ENCODE measurements at regions not wholly inside any gene's neighbourhood (a gene's known extent, or its start where the extent isn't known, plus 50 kb on each side); places are given as distances from the start of the nearest gene placed in this dataset.

DNA sequence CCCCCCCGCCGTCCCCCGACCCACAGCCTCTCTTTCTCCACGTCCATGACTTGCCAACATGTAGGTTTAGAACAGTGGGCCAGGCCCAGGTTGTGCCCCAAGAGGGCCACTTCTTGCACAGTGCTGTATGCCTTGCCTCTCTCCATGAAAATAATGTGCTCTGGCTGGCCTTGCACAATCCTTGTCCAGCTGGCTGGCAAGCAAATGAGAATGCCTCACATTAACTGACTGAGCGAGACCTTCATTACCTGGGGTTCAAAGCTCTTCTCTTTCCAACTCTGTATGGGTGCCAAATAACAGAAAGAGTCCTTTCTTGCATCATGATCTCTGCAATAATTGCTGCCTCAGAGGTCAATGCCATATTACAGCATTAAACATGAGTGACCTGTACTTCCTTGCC, 416.6 kb downstream of the FGF13 start:
- DNase-seq, result no peak

DNA sequence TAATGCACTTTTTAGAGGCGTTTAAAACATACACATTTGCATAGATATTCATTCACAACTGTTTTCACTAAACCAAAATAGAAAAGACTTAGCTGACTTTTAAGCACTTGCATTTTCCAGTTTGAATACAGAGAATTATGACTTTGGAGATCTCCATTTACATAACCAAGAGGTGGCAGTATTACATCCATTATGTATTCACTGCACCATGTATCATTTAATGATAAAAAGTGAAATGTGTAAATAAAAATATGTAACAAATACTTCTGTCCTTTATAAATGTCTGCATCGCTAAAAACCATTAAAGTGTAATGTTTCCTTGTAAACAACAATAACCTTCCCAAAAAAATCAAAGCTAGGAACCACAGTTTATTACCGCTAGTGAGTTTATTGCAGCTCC, 413.2 kb downstream of the FGF13 start:
- DNase-seq, result no peak

DNA sequence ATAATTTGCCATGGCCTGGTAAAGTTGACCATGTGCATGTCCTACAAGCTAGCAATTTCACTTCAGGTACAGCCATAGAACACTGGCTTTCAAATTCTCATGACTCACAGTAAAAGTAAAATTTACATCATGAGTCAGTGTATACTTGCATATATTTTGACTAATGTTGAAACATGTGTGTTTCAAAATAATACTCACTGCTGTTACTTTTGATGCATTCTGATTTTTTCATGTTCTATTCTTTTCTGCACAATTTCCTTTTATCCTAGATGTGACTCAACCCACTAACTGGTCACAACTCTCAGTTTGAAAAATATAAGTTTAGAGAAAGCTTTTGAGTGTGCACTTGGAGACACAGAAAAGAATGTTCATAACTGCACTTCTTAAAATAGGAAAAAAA, 365.7 kb downstream of the FGF13 start:
- no peak for DNase-seq

DNA sequence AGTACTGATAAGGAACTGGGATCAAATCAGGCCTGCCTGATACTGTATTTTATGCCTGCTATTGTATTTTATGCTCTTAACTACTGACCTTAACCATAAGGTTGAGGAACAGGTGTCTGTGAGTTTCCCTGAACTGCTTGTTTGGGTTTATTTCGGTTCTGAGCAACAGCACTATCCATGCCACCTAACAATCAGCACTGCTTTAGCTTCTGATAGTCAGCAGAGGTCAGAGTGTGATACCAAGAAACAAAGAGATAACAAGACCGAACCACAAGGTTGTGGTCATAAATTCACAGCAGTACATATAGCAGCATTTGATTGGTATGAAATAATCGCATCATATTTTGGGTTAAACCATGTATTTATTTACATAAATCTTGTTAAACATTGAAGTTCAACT, 362.2 kb downstream of the FGF13 start:
- no peak for DNase-seq

DNA sequence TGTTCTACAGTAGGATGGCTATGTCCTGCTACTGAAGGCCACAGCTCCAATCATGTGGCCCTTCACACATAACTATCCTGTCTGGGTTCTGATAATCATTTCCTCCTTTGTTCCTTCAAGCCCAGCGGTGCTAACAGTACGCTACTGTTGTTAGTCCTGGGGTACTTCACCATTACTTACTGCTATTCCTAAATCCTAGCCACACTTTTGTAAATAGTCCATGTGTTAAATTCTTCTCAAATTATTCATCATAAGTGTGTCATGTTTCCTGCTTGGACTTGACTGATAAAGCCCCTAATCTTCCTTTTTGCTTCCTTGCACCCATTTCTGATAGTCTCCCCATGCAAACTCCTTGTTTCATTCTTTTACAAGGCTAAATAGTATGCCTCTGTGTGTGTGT, 332.6 kb downstream of the FGF13 start:
- DNase-seq, result no peak

DNA sequence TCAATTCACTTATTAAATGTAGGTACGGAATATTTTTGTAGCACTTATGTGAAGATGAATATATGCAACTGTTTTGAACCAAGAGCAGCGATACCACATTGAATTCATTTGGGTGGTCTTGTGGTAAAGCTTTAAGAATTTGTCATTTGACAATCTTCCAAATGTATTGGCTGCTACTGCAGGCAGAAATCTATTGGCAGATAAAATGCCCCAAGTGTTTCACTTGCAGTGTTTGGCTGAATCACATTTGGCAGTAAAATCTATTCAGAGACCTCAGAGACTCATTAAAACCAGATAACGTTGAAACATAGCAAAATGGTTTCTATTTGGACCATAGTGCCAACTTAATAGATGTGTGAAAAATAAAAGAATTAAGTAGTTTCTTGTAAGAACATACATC, 303.4 kb downstream of the FGF13 start:
- no peak for DNase-seq

DNA sequence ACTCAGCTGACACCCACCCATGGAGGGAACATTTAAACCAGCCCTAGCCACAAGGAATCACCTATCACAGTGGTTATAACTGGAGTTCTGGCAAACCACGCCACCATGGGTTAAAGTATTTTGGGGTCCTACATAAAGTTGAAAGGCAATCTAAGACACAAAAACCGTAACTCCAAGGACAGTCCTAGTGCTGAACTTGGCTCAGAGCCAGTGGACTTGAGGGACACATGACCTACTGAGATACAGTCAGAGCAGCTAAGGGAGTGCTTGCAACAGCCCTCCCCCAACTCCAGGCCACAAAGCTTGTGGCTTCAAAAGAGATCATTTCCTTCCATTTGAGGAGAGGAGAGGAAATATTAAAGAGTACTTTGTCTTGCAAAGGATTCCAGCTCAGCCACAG, 300.5 kb downstream of the FGF13 start:
- DNase-seq, result no peak

All from AML-193 (cell line).